ENCODE measurements at regions not wholly inside any gene's neighbourhood (a gene's known extent, or its start where the extent isn't known, plus 50 kb on each side); places are given as distances from the start of the nearest gene placed in this dataset.
A peak's percentile ranks its signal among the peaks of the same experiment; 100 is the strongest.

GRCh38 chr12:94872007-94872653, 131.4 kb downstream of the NDUFA12 start:
- TF ChIP-seq CTCF (IDR thresholded peaks at IDR 0.05) (no peak), POLR2A (IDR thresholded peaks at IDR 0.05) (peak in 1 of 2 donors; percentile 31)
- Histone ChIP-seq H3K9me3 (no peaks in the 10 kb centered on the region), H3K27me3 (no peaks in the 10 kb centered on the region), H3K4me1 (peaks cover 38 to 39% of the 10 kb centered on the region in 2 donors), H3K36me3 (no peaks in the 10 kb centered on the region), H3K4me3 (replicated peaks in 1 of 3) (peak overlapping the region in 1 of 3 donors; percentile 41), H3K27ac (peak overlapping the region; percentile 22 to 84 (median 59))
- DNase-seq = peak; percentile 78 to 85
- intact Hi-C loops (cut with DNase I) = no loop called here
- WGBS, 2 donors = 49 to 60% methylated on average over 11 of the region's 11 CpGs

GRCh38 chr12:94870511-94870910, 133.0 kb downstream of the NDUFA12 start:
- WGBS, 2 donors = 73 to 92% methylated on average over 5 of the region's 5 CpGs
- Histone ChIP-seq H3K27ac (no peak overlapping the region), H3K27me3 (no peaks in the 10 kb centered on the region), H3K4me3 (replicated peaks in 1 of 3) (no peak overlapping the region), H3K36me3 (no peaks in the 10 kb centered on the region), H3K4me1 (peaks cover 39 to 41% of the 10 kb centered on the region in 2 donors), H3K9me3 (no peaks in the 10 kb centered on the region)
- DNase-seq = no peak
- TF ChIP-seq CTCF (IDR thresholded peaks at IDR 0.05) (no peak), POLR2A (IDR thresholded peaks at IDR 0.05) (no peak)
- intact Hi-C loops (cut with DNase I) = no loop called here

GRCh38 chr12:94868161-94868560, 135.3 kb downstream of the NDUFA12 start:
- no peaks in the 10 kb centered on the region for H3K9me3 ChIP-seq
- no peaks in the 10 kb centered on the region for H3K27me3 ChIP-seq
- no peak overlapping the region for H3K4me3 ChIP-seq (replicated peaks in 1 of 3)
- intact Hi-C loops (cut with DNase I) = no loop called here
- no peak overlapping the region for H3K27ac ChIP-seq
- DNase-seq = no peak
- H3K36me3 ChIP-seq = no peaks in the 10 kb centered on the region
- H3K4me1 ChIP-seq = peaks cover 26 to 30% of the 10 kb centered on the region in 2 donors
- no peak for TF ChIP-seq CTCF (IDR thresholded peaks at IDR 0.05)
- WGBS, 2 donors = 69 to 73% methylated on average over 2 of the region's 2 CpGs

GRCh38 chr12:94867066-94867855, 136.2 kb downstream of the NDUFA12 start:
- H3K27me3 ChIP-seq = no peaks in the 10 kb centered on the region
- no peak overlapping the region for H3K27ac ChIP-seq
- no peaks in the 10 kb centered on the region for H3K9me3 ChIP-seq
- no peaks in the 10 kb centered on the region for H3K36me3 ChIP-seq
- 74 to 79% methylated on average over 5 of the region's 5 CpGs for WGBS, 2 donors
- H3K4me1 ChIP-seq = peaks cover 17 to 22% of the 10 kb centered on the region in 2 donors
- peak; percentile 55 to 60 for DNase-seq
- no peak for TF ChIP-seq CTCF (IDR thresholded peaks at IDR 0.05)
- no peak for TF ChIP-seq POLR2A (IDR thresholded peaks at IDR 0.05)
- intact Hi-C loops (cut with DNase I) = no loop called here
- no peak overlapping the region for H3K4me3 ChIP-seq (replicated peaks in 1 of 3)

- H3K9me3 ChIP-seq = no peaks in the 10 kb centered on the region
- H3K27me3 ChIP-seq = no peaks in the 10 kb centered on the region
- no peak overlapping the region for H3K27ac ChIP-seq
- TF ChIP-seq POLR2A (IDR thresholded peaks at IDR 0.05) (no peak), CTCF (IDR thresholded peaks at IDR 0.05) (no peak)
- intact Hi-C loops (cut with DNase I) = no loop called here
- H3K36me3 ChIP-seq = no peaks in the 10 kb centered on the region
- WGBS, 2 donors = 100% methylated on average over 1 of the region's 1 CpG
- peaks cover 6 to 10% of the 10 kb centered on the region in 2 donors for H3K4me1 ChIP-seq
- no peak for DNase-seq
- H3K4me3 ChIP-seq (replicated peaks in 1 of 3) = no peak overlapping the region
These were observed 138.5 kb downstream of the NDUFA12 start for GRCh38 chr12:94864987-94865386.
